Lung (tissue), 11 donors: ENCODE measurements at regions not wholly inside any gene's neighbourhood (a gene's known extent, or its start where the extent isn't known, plus 50 kb on each side); places are given as distances from the start of the nearest gene placed in this dataset.

ENCODE experiments used
- ATAC-seq: fragments of 200-7000 bp; cut with Tn5 transposase; one replicate; pipeline ENCODE4 v1.9.1; 2020; ENCODE audit warnings: moderate number of reproducible peaks; ENCODE audit not compliant: insufficient read depth, low FRiP score
- DNase-seq, 3 donors: peaks; one replicate each; pipeline ENCODE4 v3.0.0-alpha.2; 2013 to 2017
- H3K27ac ChIP-seq, 2 donors: one replicate each; pipeline ENCODE4 v1.5.1; 2013; ENCODE audit warnings: mild to moderate bottlenecking in 2 of 2, moderate library complexity in 2 of 2, control low read depth in 1 of 2, inconsistent platforms in 1 of 2, low read depth in 1 of 2, low read length in 1 of 2
- H3K27me3 ChIP-seq, 3 donors: one replicate each; pipeline ENCODE4 v1.5.1; 2013; ENCODE audit warnings: low read length in 2 of 3; ENCODE audit not compliant: control insufficient read depth in 3 of 3, insufficient read depth in 3 of 3
- H3K36me3 ChIP-seq, 4 donors: one replicate each; pipeline ENCODE4 v1.5.1; 2013; ENCODE audit warnings: low read length in 4 of 4, mild to moderate bottlenecking in 1 of 4, moderate library complexity in 1 of 4; ENCODE audit not compliant: control insufficient read depth in 4 of 4, insufficient read depth in 4 of 4
- H3K4me1 ChIP-seq, 5 donors: one replicate each; pipeline ENCODE4 v1.5.1; 2013; ENCODE audit warnings: low read length in 5 of 5, mild to moderate bottlenecking in 2 of 5, moderate library complexity in 1 of 5; ENCODE audit not compliant: control insufficient read depth in 5 of 5, insufficient read depth in 5 of 5
- H3K4me3 ChIP-seq: one replicate; pipeline ENCODE4 v1.5.1; 2013; ENCODE audit warnings: mild to moderate bottlenecking, control low read depth, moderate library complexity
- H3K9ac ChIP-seq, 2 donors: one replicate each; pipeline ENCODE4 v1.5.1; 2013; ENCODE audit warnings: low read length in 2 of 2, control low read depth in 1 of 2; ENCODE audit not compliant: insufficient read depth in 1 of 2
- H3K9me3 ChIP-seq, 4 donors: one replicate each; pipeline ENCODE4 v1.5.1; 2013; ENCODE audit warnings: low read length in 3 of 4, mild to moderate bottlenecking in 1 of 4, moderate library complexity in 1 of 4; ENCODE audit not compliant: control insufficient read depth in 4 of 4, insufficient read depth in 3 of 4
- WGBS, 2 donors: extraction: QIAGEN DNeasy Blood & Tissue Kit; methylation state at CpG; one replicate each; pipeline ENCODE4 v1.1.7; 2013; 5-methylcytosine and 5-hydroxymethylcytosine counted together
- TF ChIP-seq, protein P1 (sequence below): IDR thresholded peaks from 2 replicates; pipeline ENCODE4 v1.5.1; 2012; ENCODE audit warnings: mild to moderate bottlenecking; ENCODE audit errors: control extremely low read depth, extremely low read depth
- donor health status: control.
- donor health status: control.
- donor health status: Bipolar disorder and iron deficiency.
- donor health status: healthy.
- donor health status: DM: yes; HTN: yes; CAD: no.

DNA sequence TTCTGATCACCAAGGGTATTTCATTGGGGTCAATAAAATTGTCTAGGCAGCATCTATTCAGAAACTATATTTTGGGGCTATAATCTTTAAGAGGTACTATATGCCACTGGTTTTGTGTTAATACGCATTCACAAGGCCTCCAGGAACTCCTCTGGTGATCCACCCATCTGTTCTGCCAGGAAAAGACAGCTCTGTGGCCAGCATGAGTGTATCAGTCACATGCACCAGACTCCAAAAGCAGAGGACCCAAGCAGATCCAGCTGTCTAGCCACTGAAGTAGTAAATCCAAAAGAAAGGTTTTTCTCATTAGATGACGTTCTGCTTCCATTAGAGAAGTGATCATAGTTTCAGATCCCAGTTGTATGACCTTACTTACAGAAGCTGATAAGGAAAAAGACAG is 199.6 kb upstream of the CELF2 start:
- TF ChIP-seq, protein P1, sequence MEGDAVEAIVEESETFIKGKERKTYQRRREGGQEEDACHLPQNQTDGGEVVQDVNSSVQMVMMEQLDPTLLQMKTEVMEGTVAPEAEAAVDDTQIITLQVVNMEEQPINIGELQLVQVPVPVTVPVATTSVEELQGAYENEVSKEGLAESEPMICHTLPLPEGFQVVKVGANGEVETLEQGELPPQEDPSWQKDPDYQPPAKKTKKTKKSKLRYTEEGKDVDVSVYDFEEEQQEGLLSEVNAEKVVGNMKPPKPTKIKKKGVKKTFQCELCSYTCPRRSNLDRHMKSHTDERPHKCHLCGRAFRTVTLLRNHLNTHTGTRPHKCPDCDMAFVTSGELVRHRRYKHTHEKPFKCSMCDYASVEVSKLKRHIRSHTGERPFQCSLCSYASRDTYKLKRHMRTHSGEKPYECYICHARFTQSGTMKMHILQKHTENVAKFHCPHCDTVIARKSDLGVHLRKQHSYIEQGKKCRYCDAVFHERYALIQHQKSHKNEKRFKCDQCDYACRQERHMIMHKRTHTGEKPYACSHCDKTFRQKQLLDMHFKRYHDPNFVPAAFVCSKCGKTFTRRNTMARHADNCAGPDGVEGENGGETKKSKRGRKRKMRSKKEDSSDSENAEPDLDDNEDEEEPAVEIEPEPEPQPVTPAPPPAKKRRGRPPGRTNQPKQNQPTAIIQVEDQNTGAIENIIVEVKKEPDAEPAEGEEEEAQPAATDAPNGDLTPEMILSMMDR = no peak
- peak overlapping the region in 1 of 2 donors; percentile 36 for H3K27ac ChIP-seq
- no peak overlapping the region for H3K9ac ChIP-seq
- H3K9me3 ChIP-seq = no peaks in the 10 kb centered on the region
- H3K36me3 ChIP-seq = no peaks in the 10 kb centered on the region
- WGBS, 2 donors = 79 to 87% methylated on average over 2 of the region's 2 CpGs
- peaks cover 0 to 34% (median 19%) of the 10 kb centered on the region in 5 donors for H3K4me1 ChIP-seq
- H3K27me3 ChIP-seq = no peaks in the 10 kb centered on the region
- ATAC-seq (no peak), DNase-seq (no peak)
- H3K4me3 ChIP-seq = no peak overlapping the region

DNA sequence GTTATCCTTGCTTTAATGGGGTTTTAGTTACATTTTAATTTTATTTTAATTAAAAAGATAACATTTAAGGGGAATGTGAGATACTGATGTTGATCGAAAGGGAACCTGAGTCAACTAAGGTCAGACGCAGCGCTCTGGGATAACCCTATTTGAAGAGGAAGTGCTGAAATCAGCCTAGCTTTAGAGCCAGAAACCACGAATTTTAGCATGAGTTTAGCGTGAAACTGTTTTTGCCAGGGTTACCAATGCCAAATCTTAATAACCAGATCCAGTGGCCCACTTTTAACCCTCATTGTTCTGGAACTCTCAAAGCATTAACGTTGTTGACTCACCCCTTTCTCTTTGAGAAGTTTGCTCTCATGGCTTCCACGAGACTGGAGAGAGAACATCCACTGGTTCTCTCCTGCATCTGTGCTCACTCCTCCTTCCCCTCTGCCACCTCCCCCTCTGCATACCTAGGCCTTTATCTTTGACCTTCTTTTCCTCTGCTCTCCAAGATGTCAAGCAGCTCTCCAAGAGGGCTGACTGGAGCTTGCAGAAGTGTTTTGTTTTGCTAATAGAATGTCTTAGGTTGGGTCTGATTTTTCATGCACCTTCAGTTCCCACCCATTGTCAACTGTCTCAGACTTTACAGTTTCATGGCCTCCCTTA is 198.3 kb upstream of the CELF2 start:
- H3K4me1 ChIP-seq = peaks cover 0 to 46% (median 11%) of the 10 kb centered on the region in 5 donors

DNA sequence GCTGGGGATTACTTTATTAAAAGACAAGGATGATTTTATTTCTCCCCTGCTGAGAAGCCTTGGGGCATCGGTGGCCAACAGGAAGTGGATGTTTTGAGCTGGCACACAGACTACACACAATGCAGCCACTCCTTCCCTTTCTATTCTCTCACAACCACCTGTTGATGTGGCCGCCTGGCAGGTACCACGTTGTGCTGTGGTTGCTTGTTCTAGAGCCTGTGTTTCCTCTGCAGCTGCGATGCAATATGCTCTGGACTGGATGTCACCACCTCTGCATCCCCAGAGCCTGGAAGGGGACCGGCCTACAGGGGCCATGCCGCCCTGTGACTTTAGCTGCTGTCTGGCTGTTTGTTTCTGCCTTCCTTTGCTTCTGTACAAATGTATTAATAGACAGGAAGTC is 195.7 kb upstream of the CELF2 start:
- no peak overlapping the region for H3K4me3 ChIP-seq
- no peak overlapping the region for H3K9ac ChIP-seq
- no peak for ATAC-seq
- no peaks in the 10 kb centered on the region for H3K36me3 ChIP-seq
- WGBS, 2 donors = 41 to 47% methylated on average over 6 of the region's 6 CpGs
- no peaks in the 10 kb centered on the region for H3K27me3 ChIP-seq
- H3K9me3 ChIP-seq = no peaks in the 10 kb centered on the region
- TF ChIP-seq, protein P1 = no peak
- peak overlapping the region in 1 of 2 donors; percentile 30 for H3K27ac ChIP-seq
- DNase-seq = no peak
- H3K4me1 ChIP-seq = peaks cover 5 to 50% (median 11%) of the 10 kb centered on the region in 5 donors

More for the DNA sequence above, 198.3 kb upstream of the CELF2 start:
- Histone ChIP-seq H3K27ac (peak overlapping the region; percentile 4 to 55), H3K9me3 (no peaks in the 10 kb centered on the region), H3K36me3 (no peaks in the 10 kb centered on the region), H3K27me3 (no peaks in the 10 kb centered on the region), H3K9ac (no peak overlapping the region), H3K4me3 (no peak overlapping the region)
- TF ChIP-seq, protein P1 = no peak
- DNase-seq (no peak), ATAC-seq (peak; percentile 3)
- 33 to 44% methylated on average over 7 of the region's 7 CpGs for WGBS, 2 donors
